ENCODE measurements at regions not wholly inside any gene's neighbourhood (a gene's known extent, or its start where the extent isn't known, plus 50 kb on each side); places are given as distances from the start of the nearest gene placed in this dataset.
"Not testable (repeated sequence)": the region's sequence is repeated elsewhere in the genome, so short reads cannot be mapped to it uniquely, and the experiment has no call there.

DNA sequence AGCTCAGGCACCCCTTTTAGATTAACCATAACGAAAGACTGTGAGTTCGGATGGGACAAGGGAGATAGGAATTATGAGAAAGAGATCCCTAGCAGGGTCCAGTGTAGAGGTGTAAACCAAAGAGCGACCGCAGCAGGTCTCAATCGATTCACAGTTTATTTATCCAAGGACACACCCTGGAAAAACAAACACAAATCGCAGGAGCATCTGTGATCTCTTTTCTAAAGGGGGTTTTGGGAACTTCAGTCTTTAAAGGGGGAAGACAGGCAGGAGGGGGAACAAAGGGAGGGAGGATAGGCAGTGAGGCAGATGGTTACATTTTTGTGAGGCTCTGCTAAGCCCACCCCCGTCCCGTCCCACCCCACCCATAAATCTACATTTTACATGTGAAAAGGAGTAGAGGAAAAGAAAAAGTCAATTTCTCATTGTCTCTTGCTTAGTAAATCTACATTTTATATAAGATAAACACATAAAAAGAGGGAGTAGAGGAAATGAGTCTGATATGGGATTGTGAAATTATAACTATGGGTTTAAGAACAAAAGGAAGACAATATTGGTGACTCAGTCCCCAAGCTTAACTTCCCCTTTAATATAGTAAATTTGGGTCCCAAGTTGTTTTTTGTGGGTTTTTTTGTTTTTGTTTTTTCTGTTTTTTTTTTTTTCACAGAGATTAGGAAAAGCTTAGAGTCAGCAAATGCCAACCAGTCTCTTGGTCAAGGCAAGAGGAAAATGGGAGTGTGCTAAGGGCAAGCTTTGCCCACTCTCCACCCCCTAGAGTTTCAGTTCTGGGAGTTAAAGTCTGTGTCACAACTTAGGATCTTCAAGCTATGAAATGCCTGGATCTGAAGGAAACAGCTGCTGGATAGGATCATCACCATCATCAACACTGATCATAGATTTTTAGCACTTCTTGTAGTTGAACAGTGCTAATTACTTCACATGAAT is 160.9 kb upstream of the CDH5 start:
- DNase-seq = no peak

DNA sequence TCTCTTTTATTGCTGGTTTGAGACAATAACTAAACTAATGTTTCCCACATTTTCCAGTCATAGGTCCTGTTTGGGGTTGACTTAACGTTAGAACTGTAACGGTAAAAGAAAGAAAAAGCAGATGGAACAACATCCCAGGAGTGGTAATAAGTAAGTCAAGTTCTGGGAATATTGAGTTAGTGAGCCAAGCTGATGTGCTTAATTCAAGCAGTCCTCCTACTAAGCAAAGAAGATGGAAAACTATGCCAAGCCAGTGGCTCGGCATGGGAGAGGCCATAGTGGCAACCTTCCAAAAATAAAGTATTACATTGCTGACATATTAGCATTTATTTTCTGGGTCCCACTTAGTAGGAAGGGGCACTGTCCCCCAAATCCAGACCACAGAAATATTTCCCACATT is 161.7 kb upstream of the CDH5 start:
- no peak for DNase-seq

DNA sequence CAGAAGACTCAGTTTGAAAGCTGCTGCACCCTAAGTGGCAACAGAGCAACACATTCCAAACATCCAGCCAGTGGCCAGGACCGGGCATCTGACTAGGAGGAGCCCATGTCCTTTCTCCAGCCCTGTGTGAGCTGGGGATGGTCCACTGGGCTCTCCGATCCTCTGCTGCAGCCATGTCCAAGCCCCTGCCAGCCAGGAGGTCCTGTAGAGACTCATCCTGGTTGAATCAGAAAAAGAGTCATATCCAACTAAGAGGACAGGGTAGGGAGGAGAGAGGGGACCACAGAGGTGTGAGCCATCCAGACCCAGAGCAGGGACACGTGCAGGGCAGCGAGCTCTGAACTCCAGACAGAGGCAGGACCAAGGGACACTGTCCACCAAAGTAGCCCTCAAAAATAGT is 163.0 kb upstream of the CDH5 start:
- no peak for DNase-seq

DNA sequence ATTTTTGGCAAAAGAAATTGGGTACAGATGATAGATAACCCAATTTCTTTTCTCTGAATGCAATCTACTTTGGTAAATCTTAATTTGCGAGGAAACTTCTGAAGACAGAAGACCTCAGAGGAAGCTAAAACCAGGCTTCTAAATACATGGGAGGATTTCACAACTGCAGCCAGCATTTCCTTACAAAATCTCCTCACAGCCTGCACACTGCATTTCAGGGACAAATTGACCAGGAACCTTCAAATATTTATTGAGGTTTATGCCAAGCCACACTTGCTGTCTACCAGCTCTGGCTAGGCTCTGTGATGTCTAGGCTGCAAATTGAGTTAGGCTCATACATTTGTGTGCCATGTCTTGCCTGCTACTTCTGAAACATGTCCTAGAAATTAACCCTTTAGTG is 167.3 kb upstream of the CDH5 start:
- DNase-seq = no peak

DNA sequence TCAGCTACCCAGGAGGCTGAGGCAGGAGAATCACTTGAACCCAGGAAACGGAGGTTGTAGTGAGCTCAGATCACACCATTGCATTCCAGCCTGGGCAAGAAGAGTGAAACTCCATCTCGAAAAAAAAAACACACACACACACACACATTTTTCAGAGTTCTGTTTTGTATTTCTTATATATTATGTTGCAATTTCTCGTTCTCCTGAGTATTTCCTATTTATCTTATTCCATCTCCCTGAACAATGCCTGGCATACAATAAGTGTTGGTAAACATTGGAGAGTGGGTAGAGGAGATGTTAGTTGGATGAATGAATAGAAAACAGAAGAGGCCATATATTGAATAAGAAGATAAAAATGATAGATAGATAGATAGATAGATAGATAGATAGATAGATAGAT is 167.8 kb upstream of the CDH5 start:
- DNase-seq = no peak

DNA sequence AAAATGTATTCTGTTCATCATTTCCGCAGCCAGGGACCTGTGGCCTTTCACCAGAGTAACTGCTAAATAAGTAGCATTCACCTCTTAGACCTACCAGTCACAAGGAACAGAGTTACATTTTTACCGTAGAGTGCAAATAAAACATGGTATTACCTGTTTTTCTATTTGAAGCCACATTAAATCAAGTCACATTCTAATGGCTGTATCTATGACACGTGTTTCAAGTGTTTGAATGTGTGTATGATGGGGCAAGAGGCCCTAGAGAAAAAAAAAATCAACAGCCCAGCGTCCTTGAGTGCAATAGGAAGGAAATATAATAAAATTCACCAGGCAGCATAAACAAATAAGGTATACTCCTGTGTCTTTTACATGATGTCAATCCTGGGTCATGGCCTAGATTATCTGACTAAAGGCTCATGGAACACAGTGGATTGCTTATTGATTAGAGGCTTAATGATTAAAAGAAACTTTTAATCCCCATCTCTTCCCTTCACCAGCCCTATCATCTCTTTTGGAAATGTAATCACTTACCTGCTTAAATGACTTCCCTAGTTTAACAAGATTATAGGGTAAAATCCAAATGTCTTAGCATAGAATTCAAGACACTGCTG is 168.7 kb upstream of the CDH5 start:
- no peak for DNase-seq

DNA sequence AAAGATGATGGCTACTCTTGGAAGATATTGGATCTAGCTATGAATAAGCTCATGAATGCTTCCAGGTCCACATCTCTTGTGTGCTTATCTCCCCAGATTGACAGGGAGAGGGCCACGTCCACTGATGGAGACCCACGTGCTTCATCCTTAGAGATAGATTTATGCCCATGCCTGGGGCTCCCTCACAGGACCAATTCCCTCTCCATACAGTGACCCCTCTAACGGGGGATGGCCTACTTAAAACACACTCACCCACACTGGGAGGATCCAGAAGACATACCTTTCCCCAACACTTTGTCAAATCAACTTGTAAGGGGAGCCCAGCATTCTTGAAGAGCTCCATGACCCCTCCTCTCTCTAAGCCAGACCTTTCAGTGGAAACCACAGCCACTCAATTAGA is 169.7 kb upstream of the CDH5 start:
- no peak for DNase-seq

DNA sequence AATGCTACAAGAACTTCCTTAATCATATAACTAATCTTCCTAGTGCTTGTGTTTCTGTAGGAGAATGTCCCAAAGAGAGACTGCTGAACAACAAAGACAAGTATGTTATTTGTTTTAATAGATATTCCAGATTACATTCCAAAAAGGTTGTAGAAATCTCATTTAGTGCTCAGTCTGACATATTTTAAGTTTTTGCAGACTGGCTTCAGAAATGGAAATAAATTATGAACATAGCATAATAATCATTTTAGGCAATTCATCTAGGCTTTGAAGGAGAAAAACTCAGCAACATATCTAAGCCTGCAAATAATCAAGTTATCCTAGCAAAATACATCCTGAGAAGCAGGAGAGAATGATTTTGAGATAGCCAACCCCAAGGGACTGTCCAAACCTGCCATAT is 171.6 kb upstream of the CDH5 start:
- DNase-seq = no peak

DNA sequence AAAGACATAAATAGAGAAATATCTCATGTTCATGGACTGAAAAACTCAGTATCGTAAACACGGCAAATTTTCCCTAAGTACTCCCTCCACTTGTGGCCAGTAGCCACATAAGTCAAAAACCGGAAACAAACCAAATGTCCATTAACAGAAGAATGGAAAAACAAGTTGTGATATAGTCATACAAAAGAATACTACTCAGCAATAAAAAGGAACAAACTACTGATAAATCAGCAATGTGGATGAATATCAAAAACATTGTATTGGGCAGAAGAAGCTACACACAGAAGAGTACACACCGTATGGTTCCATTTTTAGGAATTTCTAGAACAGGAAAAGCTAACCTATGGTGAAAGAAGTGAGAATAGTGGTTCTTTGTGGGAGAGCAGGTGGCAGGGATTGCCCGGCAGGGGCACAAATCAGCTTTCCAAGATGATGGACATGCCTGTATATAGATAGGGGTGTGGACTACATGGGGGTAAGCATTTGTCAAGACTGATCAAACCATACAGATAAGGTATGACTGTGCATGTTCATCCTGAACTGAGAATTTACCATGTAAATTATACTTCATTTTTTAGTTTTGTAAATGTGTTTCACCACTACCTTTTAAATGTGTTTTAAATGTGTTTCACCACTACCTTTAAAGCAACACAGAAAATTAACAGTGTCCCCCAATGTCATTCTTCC is 172.8 kb upstream of the CDH5 start:
- DNase-seq = no peak

DNA sequence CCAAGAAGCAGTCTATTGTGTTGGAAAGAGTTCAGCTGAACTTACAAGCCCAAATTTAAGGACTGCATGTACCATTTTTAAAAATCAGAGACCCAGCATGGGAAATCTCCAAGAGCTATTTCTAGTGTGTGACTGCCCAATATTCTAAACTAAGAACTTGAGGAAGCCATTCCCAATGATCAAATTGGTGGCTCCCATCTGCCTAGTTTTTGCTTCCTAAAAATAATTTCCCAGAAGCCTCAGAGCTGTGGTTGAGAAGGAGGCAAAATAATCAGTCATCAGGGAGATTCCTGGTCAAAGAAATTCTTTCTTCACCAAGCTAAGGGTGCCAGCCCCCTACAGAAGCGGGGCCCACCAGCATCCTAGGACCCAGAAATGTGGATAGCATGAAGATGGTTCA is 176.1 kb upstream of the CDH5 start:
- DNase-seq = no peak

DNA sequence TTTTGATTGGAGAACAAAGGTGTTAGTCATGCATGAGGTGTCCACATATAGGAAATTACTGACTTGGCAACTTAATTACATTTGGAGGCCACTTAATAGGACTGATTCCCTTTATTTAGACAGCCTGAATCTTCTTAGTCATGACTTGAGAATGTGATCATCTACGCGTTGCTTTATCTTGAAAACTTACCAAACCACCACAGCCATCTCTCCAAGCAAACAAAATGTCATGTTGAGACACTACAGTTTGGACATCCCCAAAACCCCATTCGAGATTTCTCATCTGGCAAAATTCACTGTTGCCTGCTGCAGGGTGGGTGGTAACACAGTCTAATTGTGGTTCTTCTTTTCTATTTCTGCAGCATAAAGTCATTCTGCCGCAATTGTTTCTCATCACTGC is 176.5 kb upstream of the CDH5 start:
- no peak for DNase-seq

DNA sequence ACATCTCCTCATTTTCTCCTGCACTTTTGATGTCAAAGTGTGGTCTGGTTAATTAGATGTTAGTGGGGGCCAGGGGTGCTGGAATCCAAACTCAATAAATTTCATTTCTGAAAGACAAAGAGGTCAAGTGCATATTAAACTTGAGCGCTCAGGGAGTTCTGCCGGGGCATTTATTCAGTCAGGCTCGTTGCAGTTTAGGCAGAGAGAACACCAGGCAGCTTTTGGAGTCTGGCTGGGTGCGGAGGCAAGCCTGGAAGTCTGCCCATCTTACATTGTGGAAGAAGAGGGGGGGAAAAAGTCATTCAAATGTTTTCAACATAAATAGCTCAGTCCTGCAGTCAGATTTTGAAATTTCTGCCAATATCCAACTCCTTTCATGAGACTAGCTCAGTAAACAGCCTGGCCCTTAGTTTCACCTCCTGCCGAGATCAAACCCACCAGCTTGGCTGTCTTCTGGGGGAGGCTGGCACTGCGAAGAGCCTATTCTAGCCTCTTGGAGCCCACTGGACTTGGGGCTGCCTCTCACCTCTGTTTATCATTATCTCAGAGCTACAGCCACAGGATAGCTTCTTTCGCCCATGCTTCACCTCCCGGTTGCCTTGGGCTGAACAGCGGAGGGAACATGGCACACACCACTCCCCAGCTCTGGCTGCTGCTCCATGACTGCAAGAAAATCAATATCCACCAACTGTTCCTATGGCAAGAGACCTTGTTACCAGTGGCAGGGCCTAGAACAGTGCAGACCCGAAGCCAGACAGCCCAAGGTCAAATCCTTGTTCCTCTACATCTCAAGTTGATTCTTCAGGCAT is 177.4 kb upstream of the CDH5 start:
- no peak for DNase-seq

DNA sequence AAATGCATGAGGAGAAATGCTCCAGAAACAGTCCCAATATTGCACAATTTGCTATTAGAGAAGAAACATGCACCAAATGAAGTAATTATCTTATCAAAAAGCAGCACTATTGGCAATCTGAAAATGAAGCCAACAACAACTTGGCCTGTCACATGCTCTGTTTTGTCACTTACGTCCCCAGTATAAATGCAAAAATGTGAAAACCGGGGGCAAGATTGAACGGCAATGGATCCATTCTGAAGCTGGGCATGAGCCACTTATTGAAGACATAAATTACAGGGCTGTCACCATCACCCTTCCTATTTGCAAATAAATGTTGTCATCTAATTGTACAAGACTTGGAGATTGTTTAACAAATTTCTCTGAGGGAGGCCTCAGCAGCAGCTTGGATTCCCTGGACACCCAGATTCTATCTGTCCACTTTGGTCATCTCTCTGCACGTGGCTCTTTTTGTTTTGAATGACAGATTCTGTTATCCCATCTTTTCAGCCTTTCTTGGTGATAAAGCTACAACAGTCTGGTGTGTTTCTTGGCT is 180.2 kb upstream of the CDH5 start:
- DNase-seq = no peak

DNA sequence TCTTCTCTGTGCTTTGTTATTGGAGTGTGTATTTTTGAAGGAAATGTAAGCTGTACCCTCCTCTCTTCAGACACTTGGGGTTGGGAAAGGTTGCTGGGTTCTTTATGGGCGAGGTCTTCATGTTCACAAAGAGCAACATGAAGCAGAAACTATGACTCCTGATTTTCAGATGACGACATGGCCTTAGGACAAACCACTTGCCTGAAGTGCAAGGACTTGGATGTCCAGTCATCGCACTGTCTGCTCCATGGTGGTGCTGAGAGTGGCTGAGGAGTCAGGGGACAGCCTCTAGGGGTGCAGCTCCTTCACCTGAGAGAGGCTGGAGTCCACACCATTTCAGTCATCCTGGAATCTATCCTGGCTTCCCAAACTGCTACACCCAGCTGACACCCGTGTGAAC is 183.9 kb upstream of the CDH5 start:
- no peak for DNase-seq

DNA sequence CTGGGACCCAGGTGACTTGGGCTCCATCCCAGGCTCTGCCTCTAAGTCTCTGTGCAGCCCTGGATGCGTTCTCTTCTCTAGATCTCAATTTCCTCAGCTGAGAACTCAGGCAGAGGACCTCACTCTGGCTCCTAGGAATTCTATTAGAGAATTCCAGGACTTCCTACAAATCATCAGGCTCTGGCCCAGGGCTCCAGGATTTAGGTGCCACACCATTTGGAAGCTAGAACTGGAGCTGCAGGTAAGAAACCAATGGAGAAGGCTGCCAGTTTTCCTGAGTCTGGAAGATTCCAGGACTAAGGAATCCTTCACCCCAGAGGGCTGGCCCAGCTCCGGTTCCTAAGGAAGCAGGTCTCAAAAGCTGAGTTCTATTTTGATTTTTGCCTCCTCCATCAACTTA is 189.8 kb upstream of the CDH5 start:
- DNase-seq = no peak

DNA sequence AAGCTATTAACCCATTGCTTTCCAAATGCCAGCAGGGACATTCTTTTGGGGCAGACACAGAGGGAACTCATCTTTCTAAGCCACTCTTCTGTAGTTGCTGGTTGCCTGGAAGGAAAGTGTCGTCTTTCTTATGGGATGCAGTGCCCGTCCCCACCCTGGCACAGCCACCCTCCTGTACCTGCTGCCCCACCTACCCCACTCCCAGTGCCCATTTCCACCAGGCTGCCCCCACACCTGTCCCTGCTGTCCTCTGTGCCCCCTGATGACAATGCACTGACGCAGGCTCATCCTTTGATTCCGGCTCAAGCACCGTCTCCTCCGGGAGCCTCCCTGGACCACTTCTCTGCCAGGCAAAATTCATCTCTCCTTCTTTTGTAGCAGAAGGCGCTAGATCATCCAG is 190.4 kb upstream of the CDH5 start:
- no peak for DNase-seq

DNA sequence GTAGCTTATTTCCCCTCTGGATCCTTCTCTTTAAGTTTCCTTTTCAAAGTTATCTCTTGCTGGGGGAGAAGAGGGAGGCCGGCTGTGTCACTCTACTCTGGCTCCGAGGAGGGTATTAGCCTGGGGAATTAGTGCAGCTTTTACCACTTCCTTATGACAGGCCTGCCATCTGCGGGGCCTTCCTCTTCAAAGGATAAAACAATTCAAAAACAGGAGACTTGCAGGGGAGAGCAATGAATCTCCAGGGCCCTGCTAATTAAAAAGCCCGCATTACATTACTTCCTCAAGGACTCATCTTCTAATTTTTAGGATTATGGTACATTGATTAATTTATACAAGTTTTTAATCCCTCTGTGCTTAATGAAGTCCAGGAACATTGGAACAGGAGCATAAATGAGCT is 190.9 kb upstream of the CDH5 start:
- DNase-seq = no peak

DNA sequence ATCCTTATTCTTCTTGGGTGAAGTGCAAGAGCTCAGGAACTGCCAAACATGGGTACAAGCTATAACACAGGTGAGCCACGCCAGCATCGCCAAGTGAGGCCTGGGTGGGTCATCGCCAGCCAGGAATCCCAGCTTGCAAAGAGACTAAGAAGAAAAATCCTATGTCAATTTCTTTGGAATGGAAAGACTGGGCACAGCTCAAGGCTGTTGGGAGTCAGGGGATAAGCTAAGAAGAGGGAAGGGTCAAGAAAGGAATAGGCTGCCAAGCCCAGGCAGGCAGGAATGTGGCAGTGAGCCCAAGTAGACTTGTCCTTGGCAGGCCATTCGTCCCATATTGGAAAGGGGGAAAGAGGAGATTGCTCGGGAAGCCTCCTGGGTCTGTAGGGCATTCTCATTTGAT is 191.4 kb upstream of the CDH5 start:
- no peak for DNase-seq

DNA sequence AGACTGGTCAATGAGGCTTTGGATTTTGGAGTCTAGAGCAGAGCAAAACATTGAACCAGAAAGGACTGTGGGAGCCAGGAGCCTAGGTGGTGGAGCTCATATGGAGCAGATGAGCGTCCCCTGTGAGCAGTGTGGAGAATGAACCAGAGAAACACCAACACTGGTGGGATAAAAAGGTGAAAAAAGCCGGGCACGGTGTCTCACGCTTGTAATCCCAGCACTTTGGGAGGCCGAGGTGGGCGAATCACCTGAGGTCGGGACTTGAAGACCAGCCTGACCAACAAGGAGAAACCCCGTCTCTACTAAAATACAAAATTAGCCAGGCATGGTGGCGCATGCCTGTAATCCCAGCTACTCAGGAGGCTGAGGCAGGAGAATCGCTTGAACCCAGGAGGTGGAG is 192.7 kb upstream of the CDH5 start:
- DNase-seq = not testable (repeated sequence)

DNA sequence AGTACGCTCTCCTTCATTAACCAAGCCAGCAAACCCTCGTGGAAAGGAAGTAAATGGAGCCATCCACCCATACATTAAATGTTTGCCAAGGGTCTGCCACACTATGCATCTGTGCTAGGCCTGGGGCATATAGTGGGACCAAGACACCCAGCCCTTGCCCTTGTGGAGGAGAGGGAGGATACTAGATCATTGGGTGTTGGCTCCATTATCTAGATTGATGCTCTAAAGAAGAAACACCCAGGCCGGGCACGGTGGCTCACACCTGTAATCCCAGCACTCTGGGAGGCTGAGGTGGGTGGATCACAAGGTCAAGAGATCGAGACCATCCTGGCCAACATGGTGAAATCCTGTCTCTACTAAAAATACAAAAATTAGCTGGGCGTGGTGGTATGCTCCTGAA is 193.3 kb upstream of the CDH5 start:
- DNase-seq = not testable (repeated sequence)

DNA sequence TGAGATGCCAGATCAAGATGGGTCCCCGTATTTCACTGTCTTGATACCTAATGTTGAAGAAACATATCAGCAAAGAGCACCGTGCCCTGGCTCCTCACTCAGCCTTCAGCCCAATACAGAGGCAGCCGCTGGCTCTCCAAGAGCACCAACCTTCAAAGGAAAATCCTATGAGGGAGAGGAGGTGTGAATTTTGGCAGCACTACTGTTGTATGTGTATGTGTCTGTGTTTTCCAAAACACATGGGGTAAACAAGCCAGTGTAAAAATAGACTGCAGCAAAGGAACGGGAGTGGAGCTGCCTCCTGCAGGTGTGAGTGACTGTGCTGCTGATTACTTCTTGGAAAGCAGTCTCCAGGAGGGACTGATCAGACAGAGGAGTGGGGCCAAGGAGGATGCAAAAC is 194.0 kb upstream of the CDH5 start:
- DNase-seq = no peak

DNA sequence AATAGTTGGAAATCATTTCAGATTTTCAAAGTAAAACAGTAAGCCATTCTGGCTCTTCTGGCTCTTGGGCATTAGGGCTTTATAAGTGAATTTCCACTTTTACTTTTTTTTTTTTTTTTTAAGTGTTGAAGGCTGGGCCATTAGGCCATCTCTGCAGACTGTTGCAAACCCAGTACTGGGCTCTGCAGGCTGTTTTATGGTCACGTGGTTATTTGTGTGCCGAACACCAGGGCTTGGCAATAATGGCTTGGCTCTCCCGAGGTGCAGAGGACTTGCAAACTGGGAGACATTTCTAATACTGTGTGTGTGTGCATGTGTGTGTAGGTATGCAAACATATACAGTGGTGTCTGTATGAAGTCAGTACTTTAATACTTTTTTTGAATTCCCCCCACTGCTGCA is 194.9 kb upstream of the CDH5 start:
- DNase-seq = no peak

DNA sequence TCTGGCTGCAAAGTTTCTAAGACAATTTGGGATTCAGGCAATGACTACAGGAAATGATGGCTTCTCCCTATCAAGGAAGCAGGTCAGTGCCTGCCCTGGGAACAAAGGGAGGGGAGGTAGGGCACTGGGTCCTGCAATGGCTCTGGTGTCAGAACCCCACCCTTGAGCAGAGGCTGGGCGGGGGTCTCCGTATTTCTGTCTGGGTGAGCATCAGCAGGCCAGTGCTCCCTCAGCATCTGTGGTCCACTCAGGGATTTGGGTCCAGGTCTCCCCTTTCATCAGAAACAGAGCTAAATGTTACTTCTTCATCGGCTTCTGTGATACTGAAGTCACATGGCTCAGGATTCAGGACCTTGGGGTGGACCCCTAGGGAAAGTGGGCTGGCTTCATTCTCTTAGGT is 195.5 kb upstream of the CDH5 start:
- DNase-seq = no peak
